H9 (cell line): ENCODE measurements at regions not wholly inside any gene's neighbourhood (a gene's known extent, or its start where the extent isn't known, plus 50 kb on each side); places are given as distances from the start of the nearest gene placed in this dataset.

Experiments
- DNase-seq: peaks from one replicate; pipeline ENCODE4 v3.0.0-alpha.2; 2017
- H2AFZ ChIP-seq: one replicate; pipeline ENCODE4 v1.6.1; 2013; ENCODE audit warnings: mild to moderate bottlenecking, low read length, control low read depth, moderate library complexity
- H2AK5ac ChIP-seq: 2 replicates; pipeline ENCODE4 v1.6.1; 2013; ENCODE audit warnings: low read length, control low read depth, mixed read lengths; ENCODE audit not compliant: insufficient read length
- H2BK120ac ChIP-seq: one replicate; pipeline ENCODE4 v1.6.1; 2013; ENCODE audit warnings: low read depth, mild to moderate bottlenecking, low read length, control low read depth, inconsistent platforms; ENCODE audit not compliant: poor library complexity, severe bottlenecking
- H2BK12ac ChIP-seq: 2 replicates; pipeline ENCODE4 v1.6.1; 2013; ENCODE audit warnings: low read length, control low read depth, mixed read lengths, low read depth; ENCODE audit not compliant: insufficient read length
- H2BK15ac ChIP-seq: 2 replicates; pipeline ENCODE4 v1.6.1; 2013; ENCODE audit warnings: low read depth, low read length, control low read depth
- H2BK20ac ChIP-seq: one replicate; pipeline ENCODE4 v1.6.1; 2013; ENCODE audit warnings: low read depth, mild to moderate bottlenecking, low read length, control low read depth, inconsistent platforms; ENCODE audit not compliant: poor library complexity, severe bottlenecking
- H2BK5ac ChIP-seq: 2 replicates; pipeline ENCODE4 v1.6.1; 2013; ENCODE audit warnings: low read length, control low read depth, mixed read lengths; ENCODE audit not compliant: insufficient read length
- H3K14ac ChIP-seq: 2 replicates; pipeline ENCODE4 v1.6.1; 2013; ENCODE audit warnings: low read length, control low read depth; ENCODE audit not compliant: insufficient read depth
- H3K18ac ChIP-seq: 2 replicates; pipeline ENCODE4 v1.6.1; 2013; ENCODE audit warnings: low read depth, mild to moderate bottlenecking, mixed read lengths, low read length, control low read depth; ENCODE audit not compliant: insufficient read length
- H3K23ac ChIP-seq: 2 replicates; pipeline ENCODE4 v1.6.1; 2013; ENCODE audit warnings: low read length, control low read depth, mixed read lengths, low read depth; ENCODE audit not compliant: insufficient read length
- H3K23me2 ChIP-seq: 2 replicates; pipeline ENCODE4 v1.6.1; 2013; ENCODE audit warnings: low read depth, mild to moderate bottlenecking, mixed read lengths, low read length, control low read depth; ENCODE audit not compliant: insufficient read length, poor library complexity, severe bottlenecking
- H3K27ac ChIP-seq: 2 replicates; pipeline ENCODE4 v1.5.1; 2013; ENCODE audit warnings: low read length, control low read depth, mixed read lengths, low read depth; ENCODE audit not compliant: insufficient read length
- H3K27me3 ChIP-seq: 2 replicates; pipeline ENCODE4 v1.6.1; 2013; ENCODE audit warnings: low read length, control low read depth, inconsistent platforms; ENCODE audit not compliant: insufficient read depth
- H3K4ac ChIP-seq: 2 replicates; pipeline ENCODE4 v1.6.1; 2013; ENCODE audit warnings: low read depth, mild to moderate bottlenecking, control low read depth, inconsistent platforms, low read length, moderate library complexity
- H3K4me1 ChIP-seq: 2 replicates; pipeline ENCODE4 v1.6.1; 2013; ENCODE audit warnings: low read length, control low read depth, inconsistent platforms; ENCODE audit not compliant: insufficient read depth
- H3K4me2 ChIP-seq: 2 replicates; pipeline ENCODE4 v1.6.1; 2013; ENCODE audit warnings: low read length, control low read depth, mixed read lengths; ENCODE audit not compliant: insufficient read length, insufficient read depth
- H3K56ac ChIP-seq: 2 replicates; pipeline ENCODE4 v1.6.1; 2013; ENCODE audit warnings: low read depth, mild to moderate bottlenecking, mixed read lengths, low read length, control low read depth; ENCODE audit not compliant: insufficient read length
- H3K79me1 ChIP-seq: 2 replicates; pipeline ENCODE4 v1.6.1; 2013; ENCODE audit warnings: low read depth, mild to moderate bottlenecking, moderate library complexity, low read length, control low read depth, inconsistent platforms; ENCODE audit not compliant: insufficient read depth, poor library complexity, severe bottlenecking
- H3K79me2 ChIP-seq: 2 replicates; pipeline ENCODE4 v1.6.1; 2013; ENCODE audit warnings: low read length, control low read depth, inconsistent platforms; ENCODE audit not compliant: insufficient read depth
- H3K9ac ChIP-seq: 2 replicates; pipeline ENCODE4 v1.6.1; 2013; ENCODE audit warnings: low read length, control low read depth, mixed read lengths; ENCODE audit not compliant: insufficient read length; ENCODE audit errors: extremely low read depth
- H3K9me3 ChIP-seq: one replicate; pipeline ENCODE4 v1.6.1; 2013; ENCODE audit warnings: low read depth, low read length, inconsistent platforms; ENCODE audit not compliant: control insufficient read depth
- H3T11ph ChIP-seq: one replicate; pipeline ENCODE4 v1.6.1; 2013; ENCODE audit warnings: mild to moderate bottlenecking, low read length, control low read depth, inconsistent platforms
- H4K20me1 ChIP-seq: one replicate; pipeline ENCODE4 v1.6.1; 2013; ENCODE audit not compliant: control insufficient read depth, insufficient read length, insufficient read depth
- H4K5ac ChIP-seq: 2 replicates; pipeline ENCODE4 v1.6.1; 2013; ENCODE audit warnings: low read depth, mild to moderate bottlenecking, mixed read lengths, low read length, control low read depth; ENCODE audit not compliant: insufficient read length
- H4K8ac ChIP-seq: replicated peaks from 2 replicates; pipeline ENCODE4 v1.6.1; 2013; ENCODE audit warnings: low read length, control low read depth, mixed read lengths, low read depth; ENCODE audit not compliant: insufficient read length
- H4K91ac ChIP-seq: 2 replicates; pipeline ENCODE4 v1.6.1; 2013; ENCODE audit warnings: low read depth, mild to moderate bottlenecking, moderate library complexity, mixed read lengths, low read length, control low read depth; ENCODE audit not compliant: insufficient read length
- H3K27ac Mint-ChIP-seq, 3 experiments: 2 replicates in 2 of 3; 3 replicates in 1 of 3; pipeline ENCODE4 v1.8.0; 2020 to 2021; ENCODE audit warnings: mixed read lengths in 3 of 3, mild to moderate bottlenecking in 1 of 3, moderate library complexity in 1 of 3
- H3K27me3 Mint-ChIP-seq: 2 replicates; pipeline ENCODE4 v1.8.0; 2021; ENCODE audit warnings: low read depth, mild to moderate bottlenecking, moderate library complexity, mixed read lengths
- H3K36me3 Mint-ChIP-seq, 3 experiments: 2 replicates in 2 of 3; 3 replicates in 1 of 3; pipeline ENCODE4 v1.8.0; 2020 to 2021; ENCODE audit warnings: low read depth in 3 of 3, mixed read lengths in 3 of 3; ENCODE audit not compliant: insufficient read depth in 1 of 3
- H3K4me1 Mint-ChIP-seq, 2 experiments: 2 replicates each; pipeline ENCODE4 v1.8.0; 2020; ENCODE audit warnings: mixed read lengths in 2 of 2
- H3K4me3 Mint-ChIP-seq, 2 experiments: 2 replicates in 1 of 2; 3 replicates in 1 of 2; pipeline ENCODE4 v1.8.0; 2020 to 2021; ENCODE audit warnings: mild to moderate bottlenecking in 2 of 2, mixed read lengths in 2 of 2, moderate library complexity in 1 of 2
- H3K9me3 Mint-ChIP-seq, 2 experiments: 2 replicates in 1 of 2; 3 replicates in 1 of 2; pipeline ENCODE4 v1.8.0; 2020; ENCODE audit warnings: mild to moderate bottlenecking in 2 of 2, mixed read lengths in 2 of 2, moderate library complexity in 1 of 2
- WGBS: extraction: QIAGEN DNeasy Blood & Tissue Kit; methylation state at CpG from one replicate; pipeline ENCODE4 v1.1.7; 2013; ENCODE audit warnings: missing lambda C conversion rate, low lambda C conversion rate, mixed read lengths; ENCODE audit not compliant: insufficient read length; ENCODE audit errors: extremely low coverage; 5-methylcytosine and 5-hydroxymethylcytosine counted together
- TF ChIP-seq, protein P1 (sequence below): fragments of 200-600 bp; sonication (generic); conservative IDR thresholded peaks from 3 replicates; pipeline ENCODE4 v1.8.0; 2021; ENCODE audit warnings: antibody characterized with exemption, mild to moderate bottlenecking

DNA sequence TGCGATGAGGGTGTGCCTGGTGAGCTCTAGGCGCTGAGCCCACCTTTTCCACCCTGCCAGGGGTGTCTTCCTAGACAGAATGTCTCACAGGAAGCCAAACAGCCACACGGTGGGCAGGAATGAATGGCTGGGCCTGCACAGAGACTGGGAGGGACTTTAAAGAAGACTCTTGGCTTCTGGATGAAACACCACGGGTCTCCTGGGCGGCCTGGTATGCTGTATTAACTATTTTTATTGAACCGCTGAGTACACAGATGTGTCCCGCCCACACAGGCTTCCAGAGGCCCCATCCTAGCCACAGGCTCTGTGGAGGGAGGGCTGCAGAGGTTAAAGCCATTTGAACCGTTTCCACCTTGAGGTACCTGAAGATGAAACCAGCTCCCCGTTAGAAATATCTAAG lies 115.2 kb upstream of the CXCL14 start:
- TF ChIP-seq, protein P1, sequence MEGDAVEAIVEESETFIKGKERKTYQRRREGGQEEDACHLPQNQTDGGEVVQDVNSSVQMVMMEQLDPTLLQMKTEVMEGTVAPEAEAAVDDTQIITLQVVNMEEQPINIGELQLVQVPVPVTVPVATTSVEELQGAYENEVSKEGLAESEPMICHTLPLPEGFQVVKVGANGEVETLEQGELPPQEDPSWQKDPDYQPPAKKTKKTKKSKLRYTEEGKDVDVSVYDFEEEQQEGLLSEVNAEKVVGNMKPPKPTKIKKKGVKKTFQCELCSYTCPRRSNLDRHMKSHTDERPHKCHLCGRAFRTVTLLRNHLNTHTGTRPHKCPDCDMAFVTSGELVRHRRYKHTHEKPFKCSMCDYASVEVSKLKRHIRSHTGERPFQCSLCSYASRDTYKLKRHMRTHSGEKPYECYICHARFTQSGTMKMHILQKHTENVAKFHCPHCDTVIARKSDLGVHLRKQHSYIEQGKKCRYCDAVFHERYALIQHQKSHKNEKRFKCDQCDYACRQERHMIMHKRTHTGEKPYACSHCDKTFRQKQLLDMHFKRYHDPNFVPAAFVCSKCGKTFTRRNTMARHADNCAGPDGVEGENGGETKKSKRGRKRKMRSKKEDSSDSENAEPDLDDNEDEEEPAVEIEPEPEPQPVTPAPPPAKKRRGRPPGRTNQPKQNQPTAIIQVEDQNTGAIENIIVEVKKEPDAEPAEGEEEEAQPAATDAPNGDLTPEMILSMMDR = no peak

More for the DNA sequence above, 115.2 kb upstream of the CXCL14 start:
- no CpG with 5 or more reads among the region's 9 CpGs for WGBS
- H4K8ac ChIP-seq = no peak overlapping the region
- H3K36me3 Mint-ChIP-seq = no peaks in the 10 kb centered on the region
- no peak overlapping the region for H3K14ac ChIP-seq
- no peak overlapping the region for H2BK12ac ChIP-seq
- H2BK15ac ChIP-seq = no peak overlapping the region
- H2BK20ac ChIP-seq = no peak overlapping the region
- no peaks in the 10 kb centered on the region for H4K20me1 ChIP-seq
- no peaks in the 10 kb centered on the region for H3K79me2 ChIP-seq
- no peak overlapping the region for H3K23ac ChIP-seq
- H3K4me1 Mint-ChIP-seq = peaks cover 0 to 4% of the 10 kb centered on the region in 2 experiments; a peak in 1 of 4 replicates
- H3K4ac ChIP-seq = no peak overlapping the region
- H3K4me3 Mint-ChIP-seq = no peak overlapping the region
- no peak overlapping the region for H3K9ac ChIP-seq
- no peak overlapping the region for H3K27ac Mint-ChIP-seq
- H2BK5ac ChIP-seq = no peak overlapping the region
- no peak for DNase-seq
- no peaks in the 10 kb centered on the region for H3K23me2 ChIP-seq
- H3K4me2 ChIP-seq = no peak overlapping the region
- no peak overlapping the region for H3T11ph ChIP-seq
- H3K4me1 ChIP-seq = no peaks in the 10 kb centered on the region
- no peaks in the 10 kb centered on the region for H3K9me3 Mint-ChIP-seq
- H2AK5ac ChIP-seq = no peak overlapping the region
- H4K5ac ChIP-seq = no peak overlapping the region
- H3K27me3 Mint-ChIP-seq = peaks cover 4% of the 10 kb centered on the region; the same call in 1 of the 2 replicates
- H3K79me1 ChIP-seq = no peaks in the 10 kb centered on the region
- no peak overlapping the region for H3K27ac ChIP-seq
- no peaks in the 10 kb centered on the region for H3K27me3 ChIP-seq
- no peak overlapping the region for H2BK120ac ChIP-seq
- no peak overlapping the region for H3K18ac ChIP-seq
- no peak overlapping the region for H2AFZ ChIP-seq
- H4K91ac ChIP-seq = no peak overlapping the region
- no peaks in the 10 kb centered on the region for H3K9me3 ChIP-seq
- H3K56ac ChIP-seq = no peak overlapping the region
